Neural progenitor cell (in vitro differentiated cells): ENCODE measurements at regions not wholly inside any gene's neighbourhood (a gene's known extent, or its start where the extent isn't known, plus 50 kb on each side); places are given as distances from the start of the nearest gene placed in this dataset.

Experiments used
- DNase-seq: peaks from one replicate; pipeline ENCODE4 v3.0.0-alpha.2; 2016; ENCODE audit warnings: low spot score
- H2AFZ ChIP-seq: fragments of 200-600 bp; sonication (generic); replicated peaks from 2 replicates; pipeline ENCODE4 v1.6.1; 2016; ENCODE audit warnings: antibody characterized with exemption
- H3F3A ChIP-seq: fragments of 200-600 bp; sonication (generic); 2 replicates; pipeline ENCODE4 v1.6.1; 2016; ENCODE audit warnings: antibody characterized with exemption, low read depth
- H3K27ac ChIP-seq: fragments of 200-600 bp; sonication (generic); 2 replicates; pipeline ENCODE4 v1.5.1; 2016; ENCODE audit warnings: mild to moderate bottlenecking
- H3K27me3 ChIP-seq: fragments of 200-600 bp; sonication (generic); 2 replicates; pipeline ENCODE4 v1.6.1; 2016; ENCODE audit warnings: mild to moderate bottlenecking, moderate library complexity
- H3K36me3 ChIP-seq: fragments of 200-600 bp; sonication (generic); 2 replicates; pipeline ENCODE4 v1.5.1; 2016
- H3K4me1 ChIP-seq: fragments of 200-600 bp; sonication (generic); 2 replicates; pipeline ENCODE4 v1.6.1; 2016; ENCODE audit warnings: mixed run types
- H3K4me2 ChIP-seq: fragments of 200-600 bp; sonication (generic); 2 replicates; pipeline ENCODE4 v1.6.1; 2016
- H3K4me3 ChIP-seq: fragments of 200-600 bp; sonication (generic); 2 replicates; pipeline ENCODE4 v1.5.1; 2016
- H3K79me2 ChIP-seq: fragments of 200-600 bp; sonication (generic); 2 replicates; pipeline ENCODE4 v1.6.1; 2016; ENCODE audit warnings: low read depth
- H3K9ac ChIP-seq: fragments of 200-600 bp; sonication (generic); 2 replicates; pipeline ENCODE4 v1.6.1; 2016
- H3K9me3 ChIP-seq: fragments of 200-600 bp; sonication (generic); 2 replicates; pipeline ENCODE4 v1.5.1; 2016; ENCODE audit warnings: low read depth
- H4K20me1 ChIP-seq: fragments of 200-600 bp; sonication (generic); 2 replicates; pipeline ENCODE4 v1.6.1; 2016; ENCODE audit warnings: low read depth
- H3K27ac Mint-ChIP-seq: 3 replicates; pipeline ENCODE4 v1.8.0; 2021; ENCODE audit warnings: mixed read lengths
- H3K27me3 Mint-ChIP-seq: 2 replicates; pipeline ENCODE4 v1.8.0; 2022; ENCODE audit warnings: low read depth, mild to moderate bottlenecking, inconsistent platforms, moderate library complexity, mixed read lengths; ENCODE audit not compliant: insufficient read depth
- H3K36me3 Mint-ChIP-seq: 3 replicates; pipeline ENCODE4 v1.8.0; 2021; ENCODE audit warnings: mixed read lengths
- H3K4me1 Mint-ChIP-seq: 3 replicates; pipeline ENCODE4 v1.8.0; 2021; ENCODE audit warnings: mixed read lengths
- H3K4me3 Mint-ChIP-seq: 3 replicates; pipeline ENCODE4 v1.8.0; 2021; ENCODE audit warnings: mild to moderate bottlenecking, moderate library complexity, mixed read lengths
- H3K9me3 Mint-ChIP-seq: 3 replicates; pipeline ENCODE4 v1.8.0; 2020; ENCODE audit warnings: mixed read lengths
- CTCF ChIP-seq: fragments of 200-600 bp; sonication (generic); IDR thresholded peaks from 2 replicates; pipeline ENCODE4 v1.5.1; 2017; ENCODE audit warnings: antibody characterized with exemption, mild to moderate bottlenecking
- EZH2 ChIP-seq: fragments of 200-600 bp; sonication (generic); IDR thresholded peaks from 2 replicates; pipeline ENCODE4 v1.6.1; 2017; ENCODE audit warnings: antibody characterized with exemption, mild to moderate bottlenecking, moderate library complexity
- EZH2phosphoT487 ChIP-seq: fragments of 200-600 bp; sonication (generic); IDR thresholded peaks from 2 replicates; pipeline ENCODE4 v1.6.1; 2017; ENCODE audit warnings: antibody characterized with exemption

- Histone ChIP-seq H3K27me3 (no peaks in the 10 kb centered on the region), H3F3A (no peaks in the 10 kb centered on the region), H3K4me1 (no peaks in the 10 kb centered on the region), H3K79me2 (no peaks in the 10 kb centered on the region), H2AFZ (no peak overlapping the region), H3K27ac (no peak overlapping the region), H3K4me3 (no peak overlapping the region), H4K20me1 (no peaks in the 10 kb centered on the region), H3K36me3 (no peaks in the 10 kb centered on the region), H3K4me2 (no peak overlapping the region), H3K9ac (no peak overlapping the region), H3K9me3 (no peaks in the 10 kb centered on the region)
- Mint-ChIP-seq H3K27ac (no peak overlapping the region), H3K9me3 (no peaks in the 10 kb centered on the region), H3K4me3 (no peak overlapping the region), H3K27me3 (peaks cover 2% of the 10 kb centered on the region), H3K36me3 (no peaks in the 10 kb centered on the region), H3K4me1 (peaks cover 2% of the 10 kb centered on the region)
- TF ChIP-seq EZH2phosphoT487 (no peak), CTCF (no peak), EZH2 (no peak)
- no peak for DNase-seq
These were observed 433.3 kb downstream of the GPAM start for GRCh38 chr10:111750165-111750849.

- Mint-ChIP-seq H3K36me3 (no peaks in the 10 kb centered on the region), H3K4me3 (no peak overlapping the region), H3K27me3 (peaks cover 2% of the 10 kb centered on the region), H3K4me1 (peaks cover 6% of the 10 kb centered on the region), H3K9me3 (no peaks in the 10 kb centered on the region), H3K27ac (no peak overlapping the region)
- no peak overlapping the region for H3K9ac ChIP-seq
- peak overlapping the region; percentile 76 for H2AFZ ChIP-seq
- H3K27me3 ChIP-seq = no peaks in the 10 kb centered on the region
- H3K36me3 ChIP-seq = no peaks in the 10 kb centered on the region
- no peaks in the 10 kb centered on the region for H3K4me1 ChIP-seq
- no peaks in the 10 kb centered on the region for H3K9me3 ChIP-seq
- TF ChIP-seq CTCF (peak; percentile 75), EZH2 (no peak)
- H3K4me2 ChIP-seq = no peak overlapping the region
- H3F3A ChIP-seq = no peaks in the 10 kb centered on the region
- no peak overlapping the region for H3K4me3 ChIP-seq
- DNase-seq = peak; percentile 78
- no peaks in the 10 kb centered on the region for H3K79me2 ChIP-seq
- no peak overlapping the region for H3K27ac ChIP-seq
- H4K20me1 ChIP-seq = no peaks in the 10 kb centered on the region
These were observed 427.1 kb downstream of the GPAM start for GRCh38 chr10:111756217-111757061.

GRCh38 chr10:111758593-111758992, 425.0 kb downstream of the GPAM start:
- no peaks in the 10 kb centered on the region for H3K36me3 ChIP-seq
- no peak overlapping the region for H2AFZ ChIP-seq
- peaks cover under 1% of the 10 kb centered on the region for H3K27me3 ChIP-seq
- no peaks in the 10 kb centered on the region for H3K36me3 Mint-ChIP-seq
- H3K9me3 ChIP-seq = no peaks in the 10 kb centered on the region
- no peak overlapping the region for H3K4me2 ChIP-seq
- DNase-seq = no peak
- H3F3A ChIP-seq = no peaks in the 10 kb centered on the region
- H3K9me3 Mint-ChIP-seq = no peaks in the 10 kb centered on the region
- no peaks in the 10 kb centered on the region for H3K4me1 ChIP-seq
- peaks cover 2% of the 10 kb centered on the region for H3K27me3 Mint-ChIP-seq
- no peak overlapping the region for H3K4me3 Mint-ChIP-seq
- peaks cover 6% of the 10 kb centered on the region for H3K4me1 Mint-ChIP-seq
- H4K20me1 ChIP-seq = no peaks in the 10 kb centered on the region
- no peak overlapping the region for H3K27ac Mint-ChIP-seq
- H3K4me3 ChIP-seq = no peak overlapping the region
- H3K9ac ChIP-seq = no peak overlapping the region
- no peak for TF ChIP-seq EZH2
- TF ChIP-seq EZH2phosphoT487 = no peak
- TF ChIP-seq CTCF = no peak
- H3K27ac ChIP-seq = no peak overlapping the region
- H3K79me2 ChIP-seq = no peaks in the 10 kb centered on the region
